ENCODE measurements at regions not wholly inside any gene's neighbourhood (a gene's known extent, or its start where the extent isn't known, plus 50 kb on each side); places are given as distances from the start of the nearest gene placed in this dataset.

GRCh38 chr14:66396164-66396563 is 90.0 kb upstream of the CCDC196 start:
- no peak for DNase-seq (ENCODE audit: extremely low read depth in 1 of 11, low read depth in 9 of 11, low spot score in 4 of 11)

DNA sequence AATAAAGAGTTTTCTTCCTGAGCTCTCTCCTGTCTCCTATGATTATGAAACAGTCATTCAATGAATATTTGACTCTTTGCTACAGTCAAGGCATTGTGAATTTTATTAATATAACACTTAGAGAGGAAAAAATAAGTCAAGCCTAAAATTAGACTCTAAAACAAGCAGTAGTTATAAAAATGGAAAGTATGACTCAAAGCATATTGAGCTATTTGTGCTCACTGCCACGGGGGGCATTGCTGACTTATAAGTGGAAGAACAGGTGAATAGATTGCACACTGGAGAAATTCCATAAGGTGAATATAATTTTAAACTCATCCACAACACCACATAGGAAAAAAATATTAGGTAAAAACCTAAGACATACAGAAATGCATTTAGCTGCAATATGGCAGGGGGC is 87.7 kb upstream of the CCDC196 start:
- DNase-seq (ENCODE audit: extremely low read depth in 1 of 11, low read depth in 9 of 11, low spot score in 4 of 11): no peak

DNA sequence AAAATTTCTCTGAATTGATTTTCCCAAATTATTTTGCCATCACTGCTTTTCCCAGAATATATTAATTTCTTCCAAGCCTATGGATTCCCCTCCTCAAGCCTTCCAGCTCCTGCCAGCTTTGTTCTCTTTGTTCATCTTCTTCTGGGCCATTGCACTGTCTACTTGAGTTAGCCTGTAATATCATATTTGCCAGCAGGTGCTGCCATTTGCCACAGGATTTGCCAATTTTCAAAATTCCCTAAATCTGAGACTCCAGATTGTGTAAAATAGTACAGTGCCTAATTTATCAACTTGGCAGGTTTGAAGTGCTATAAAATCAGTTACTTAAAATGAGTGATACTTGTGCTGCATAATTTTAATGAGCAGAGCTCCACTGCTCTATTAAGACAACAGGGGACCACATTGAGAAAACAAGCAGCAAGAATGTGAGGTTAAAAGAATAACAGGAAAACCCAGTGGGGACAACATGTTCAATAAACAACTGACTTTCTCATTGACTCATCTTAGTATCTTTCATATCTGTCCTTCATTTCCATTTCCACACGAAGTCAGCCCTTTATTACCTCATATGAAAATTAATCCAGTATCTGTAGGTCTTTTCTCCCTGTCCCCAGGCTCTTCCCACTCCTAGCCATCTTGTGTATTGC is 84.6 kb upstream of the CCDC196 start:
- no peak for DNase-seq (ENCODE audit: extremely low read depth in 1 of 11, low read depth in 9 of 11, low spot score in 4 of 11)

- peak in 1 of 11 donors; percentile 16 for DNase-seq (ENCODE audit: extremely low read depth in 1 of 11, low read depth in 9 of 11, low spot score in 4 of 11)
Observed at GRCh38 chr14:66403183-66403582, 83.0 kb upstream of the CCDC196 start.

DNA sequence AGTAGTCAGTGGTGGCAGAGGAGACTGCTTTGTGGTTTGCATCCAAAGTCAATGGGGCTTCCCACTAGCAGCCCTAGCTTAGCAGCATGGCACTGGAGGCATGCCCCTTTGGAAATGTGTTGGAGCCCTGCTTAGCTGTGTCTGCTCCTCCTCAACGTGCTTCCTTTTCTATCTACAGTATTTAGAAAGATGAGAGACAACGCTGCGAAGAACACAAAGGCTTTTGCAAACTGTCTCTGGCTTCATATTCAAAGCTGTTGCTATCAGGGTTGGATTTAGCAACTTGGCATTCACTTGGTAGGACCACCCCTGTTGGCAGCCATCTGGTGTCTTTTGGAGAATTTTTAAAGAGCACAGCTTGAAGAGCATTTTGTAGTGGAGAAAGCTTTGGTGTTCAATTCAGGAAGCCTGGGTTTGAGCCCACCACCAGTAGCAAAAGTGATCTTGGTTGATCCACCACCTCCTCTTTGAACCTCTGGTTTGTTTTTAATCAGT is 82.1 kb upstream of the CCDC196 start:
- DNase-seq (ENCODE audit: extremely low read depth in 1 of 11, low read depth in 9 of 11, low spot score in 4 of 11): no peak

- DNase-seq (ENCODE audit: extremely low read depth in 1 of 11, low read depth in 9 of 11, low spot score in 4 of 11): no peak
Observed at GRCh38 chr14:66405158-66405557, 81.0 kb upstream of the CCDC196 start.

- DNase-seq (ENCODE audit: extremely low read depth in 1 of 11, low read depth in 9 of 11, low spot score in 4 of 11): no peak
Observed at GRCh38 chr14:66413901-66414300, 72.3 kb upstream of the CCDC196 start.

DNA sequence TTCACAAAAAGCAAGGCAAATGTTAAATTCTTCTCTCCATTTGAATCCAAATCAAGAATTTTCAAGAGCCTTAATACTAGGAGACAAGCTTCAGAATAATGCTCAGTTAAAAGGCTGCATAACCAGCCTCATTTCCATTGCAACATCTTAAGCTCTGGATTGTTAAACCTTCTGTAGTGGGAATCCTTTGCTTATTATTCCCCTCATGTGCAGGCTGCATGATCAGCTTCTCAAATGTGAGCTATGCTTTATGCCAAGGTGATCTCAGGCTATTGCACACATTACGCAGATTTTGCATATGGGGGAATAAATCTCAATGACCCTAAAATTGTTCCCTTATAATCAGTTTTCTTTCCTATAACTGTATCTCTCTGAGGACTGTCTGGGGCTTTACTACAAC is 71.7 kb upstream of the CCDC196 start:
- DNase-seq (ENCODE audit: extremely low read depth in 1 of 11, low read depth in 9 of 11, low spot score in 4 of 11): no peak

- DNase-seq (ENCODE audit: extremely low read depth in 1 of 11, low read depth in 9 of 11, low spot score in 4 of 11): no peak
Observed at GRCh38 chr14:66420251-66421006, 65.7 kb upstream of the CCDC196 start.

DNA sequence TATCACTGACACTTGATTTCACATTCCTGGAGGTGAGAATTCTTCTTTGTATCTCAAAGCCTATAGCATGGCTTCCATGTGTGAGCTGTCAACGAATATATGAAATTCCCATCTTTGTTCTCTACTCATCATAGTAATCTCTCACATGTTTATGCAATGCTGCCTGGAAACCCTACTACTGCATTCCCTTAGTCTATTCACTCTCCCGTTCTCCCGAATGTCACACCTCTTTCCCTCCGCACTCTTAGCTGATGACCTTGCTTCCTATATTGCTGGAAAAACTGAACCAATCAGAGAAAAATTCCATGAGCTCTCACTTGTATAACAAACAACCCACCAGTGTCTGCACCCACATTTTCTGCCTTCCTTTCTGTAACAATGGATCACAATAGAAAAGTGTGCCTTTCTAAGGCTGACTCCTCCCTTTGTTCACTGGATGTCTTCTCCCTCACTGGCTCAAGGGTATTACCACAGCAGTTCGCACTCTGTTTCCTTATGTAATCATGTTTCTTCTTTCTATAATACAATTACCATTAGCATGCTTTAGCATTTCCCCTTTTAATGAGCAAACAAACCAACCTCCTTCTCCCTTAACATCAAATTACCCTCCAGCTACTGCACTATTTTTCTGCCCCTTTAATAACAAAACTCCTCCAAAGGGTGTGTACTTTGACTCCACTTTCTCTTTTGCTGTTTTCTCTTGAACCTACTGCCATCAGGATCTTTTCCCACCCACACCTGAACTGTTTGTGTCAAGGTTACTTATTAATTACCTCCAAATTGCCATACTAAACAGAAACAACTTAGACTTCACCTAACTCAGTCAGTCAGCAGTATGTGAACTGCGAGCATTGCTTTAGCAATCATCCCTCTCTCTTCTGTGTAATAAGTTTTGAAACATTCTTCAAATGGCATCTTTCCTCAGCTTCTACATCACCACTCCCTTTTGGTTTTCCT is 63.9 kb upstream of the CCDC196 start:
- peak in 1 of 11 donors; percentile 40 for DNase-seq (ENCODE audit: extremely low read depth in 1 of 11, low read depth in 9 of 11, low spot score in 4 of 11)

GRCh38 chr14:66425402-66425801 is 60.8 kb upstream of the CCDC196 start:
- no peak for DNase-seq (ENCODE audit: extremely low read depth in 1 of 11, low read depth in 9 of 11, low spot score in 4 of 11)

GRCh38 chr14:66426451-66426850 is 59.7 kb upstream of the CCDC196 start:
- no peak for DNase-seq (ENCODE audit: extremely low read depth in 1 of 11, low read depth in 9 of 11, low spot score in 4 of 11)

GRCh38 chr14:66432334-66432733 is 53.8 kb upstream of the CCDC196 start:
- DNase-seq (ENCODE audit: extremely low read depth in 1 of 11, low read depth in 9 of 11, low spot score in 4 of 11): no peak

DNA sequence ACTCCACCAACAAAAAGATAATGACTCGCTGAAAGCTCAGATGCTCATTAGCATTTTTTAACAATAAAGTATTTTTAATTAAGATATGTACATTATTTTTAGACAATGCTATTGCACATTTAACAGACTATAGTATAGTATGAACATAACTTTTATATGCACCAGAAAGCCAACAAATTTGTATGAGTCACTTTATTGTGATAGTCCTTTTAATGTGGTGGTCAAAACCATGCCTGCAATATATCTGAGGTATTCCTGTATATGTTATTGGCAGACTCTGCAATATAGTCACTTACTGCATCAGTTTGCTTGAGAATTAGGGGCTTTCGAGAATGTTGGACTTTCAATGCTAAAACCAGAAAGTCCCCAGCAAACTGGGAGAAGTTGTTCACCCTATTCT is 51.7 kb upstream of the CCDC196 start:
- no peak for DNase-seq (ENCODE audit: extremely low read depth in 1 of 11, low read depth in 9 of 11, low spot score in 4 of 11)

DNA sequence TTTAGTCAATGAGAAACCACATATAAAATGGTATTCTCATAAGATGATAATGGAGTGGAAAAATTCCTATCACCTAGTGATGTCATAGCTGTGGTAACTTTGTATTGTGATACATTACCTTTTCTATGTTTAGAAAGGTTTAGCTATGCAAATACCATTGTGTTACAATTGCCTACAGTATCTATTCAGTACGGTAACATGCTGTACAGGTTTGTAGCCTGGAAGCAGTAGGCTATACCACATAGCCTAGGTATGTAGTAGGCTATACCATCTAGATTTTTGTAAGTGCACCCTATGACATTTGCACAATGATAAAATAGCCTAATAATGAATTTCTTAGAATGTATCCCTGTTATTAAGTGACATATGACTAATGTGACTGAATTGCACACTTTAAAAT is 50.5 kb upstream of the CCDC196 start:
- DNase-seq (ENCODE audit: extremely low read depth in 1 of 11, low read depth in 9 of 11, low spot score in 4 of 11): no peak

All from renal cortex interstitium (tissue), 11 donors.